ENCODE measurements at regions not wholly inside any gene's neighbourhood (a gene's known extent, or its start where the extent isn't known, plus 50 kb on each side); places are given as distances from the start of the nearest gene placed in this dataset.

- TF ChIP-seq CTCF (IDR thresholded peaks at IDR 0.05; ENCODE audit: control insufficient read depth, insufficient read depth, low read depth, low read length, missing control alignments) = no peak
- DNase-seq (ENCODE audit: low read depth) = no peak
- H3K4me3 ChIP-seq (ENCODE audit: control insufficient read depth, low read depth, low read length) = no peak overlapping the region
These were observed 991.8 kb upstream of the ADGRB3 start for GRCh38 chr6:67643281-67643680.

- no peak overlapping the region for H3K4me3 ChIP-seq (ENCODE audit: control insufficient read depth, low read depth, low read length)
- DNase-seq (ENCODE audit: low read depth) = no peak
- TF ChIP-seq CTCF (IDR thresholded peaks at IDR 0.05; ENCODE audit: control insufficient read depth, insufficient read depth, low read depth, low read length, missing control alignments) = no peak
These were observed 992.5 kb upstream of the ADGRB3 start for GRCh38 chr6:67642582-67642981.

- TF ChIP-seq CTCF (IDR thresholded peaks at IDR 0.05; ENCODE audit: control insufficient read depth, insufficient read depth, low read depth, low read length, missing control alignments) = no peak
- no peak for DNase-seq (ENCODE audit: low read depth)
These were observed 994.6 kb upstream of the ADGRB3 start for GRCh38 chr6:67640484-67640883.

GRCh38 chr6:67639161-67639560 lies 995.9 kb upstream of the ADGRB3 start:
- DNase-seq (ENCODE audit: low read depth) = no peak
- TF ChIP-seq CTCF (IDR thresholded peaks at IDR 0.05; ENCODE audit: control insufficient read depth, insufficient read depth, low read depth, low read length, missing control alignments) = no peak
- no peak overlapping the region for H3K4me3 ChIP-seq (ENCODE audit: control insufficient read depth, low read depth, low read length)

More at GRCh38 chr6:67640484-67640883, 994.6 kb upstream of the ADGRB3 start:
- H3K4me3 ChIP-seq (ENCODE audit: control insufficient read depth, low read depth, low read length) = no peak overlapping the region

GRCh38 chr6:67634199-67634598 lies 1000.9 kb upstream of the ADGRB3 start:
- TF ChIP-seq CTCF (IDR thresholded peaks at IDR 0.05; ENCODE audit: control insufficient read depth, insufficient read depth, low read depth, low read length, missing control alignments) = no peak
- no peak overlapping the region for H3K4me3 ChIP-seq (ENCODE audit: control insufficient read depth, low read depth, low read length)
- no peak for DNase-seq (ENCODE audit: low read depth)

GRCh38 chr6:67633058-67633457 lies 1002.0 kb upstream of the ADGRB3 start:
- no peak for DNase-seq (ENCODE audit: low read depth)
- TF ChIP-seq CTCF (IDR thresholded peaks at IDR 0.05; ENCODE audit: control insufficient read depth, insufficient read depth, low read depth, low read length, missing control alignments) = no peak
- H3K4me3 ChIP-seq (ENCODE audit: control insufficient read depth, low read depth, low read length) = no peak overlapping the region

- no peak overlapping the region for H3K4me3 ChIP-seq (ENCODE audit: control insufficient read depth, low read depth, low read length)
- DNase-seq (ENCODE audit: low read depth) = no peak
- no peak for TF ChIP-seq CTCF (IDR thresholded peaks at IDR 0.05; ENCODE audit: control insufficient read depth, insufficient read depth, low read depth, low read length, missing control alignments)
These were observed 1004.9 kb upstream of the ADGRB3 start for GRCh38 chr6:67630146-67630545.

Measured in AG09309 (cell line).